ENCODE measurements at regions not wholly inside any gene's neighbourhood (a gene's known extent, or its start where the extent isn't known, plus 50 kb on each side); places are given as distances from the start of the nearest gene placed in this dataset.
"Not testable (repeated sequence)": the region's sequence is repeated elsewhere in the genome, so short reads cannot be mapped to it uniquely, and the experiment has no call there.

DNA sequence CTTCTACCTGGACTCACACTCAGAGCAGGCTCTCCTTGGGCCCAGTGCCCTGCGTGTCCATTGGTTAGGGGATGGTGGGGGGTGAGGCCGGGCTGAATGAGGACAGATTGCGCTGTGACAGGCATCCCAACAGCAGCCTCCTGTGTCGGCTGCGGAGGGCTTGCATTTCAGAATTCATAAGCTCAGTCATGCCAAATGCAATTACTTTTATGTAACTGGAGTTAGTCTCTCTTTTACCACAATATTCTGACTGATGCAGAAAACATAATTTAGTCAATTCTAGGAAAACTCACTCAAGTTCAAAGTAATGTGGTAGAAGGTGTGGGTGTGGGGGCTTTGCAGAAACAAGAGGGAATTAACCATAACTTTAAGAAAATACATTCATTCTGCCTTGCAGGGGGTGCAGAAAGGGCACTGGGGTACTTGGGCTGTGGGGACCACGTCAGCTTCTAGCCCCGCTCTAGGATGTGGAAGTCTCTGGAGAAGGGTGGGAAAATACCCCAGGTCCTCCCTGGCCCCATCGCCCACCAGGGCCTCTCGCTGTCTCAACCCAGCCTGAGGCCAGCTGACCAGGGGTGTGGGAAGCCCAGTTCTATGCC lies 257.7 kb downstream of the ADGRD1 start:
- DNase-seq (ENCODE audit: extremely low spot score, unreplicated experiment), result no peak
- Mint-ChIP-seq H3K9me3 (ENCODE audit: unreplicated experiment) (no peaks in the 10 kb centered on the region), H3K27ac (ENCODE audit: unreplicated experiment) (no peak overlapping the region), H3K4me1 (ENCODE audit: unreplicated experiment) (no peaks in the 10 kb centered on the region), H3K4me3 (ENCODE audit: unreplicated experiment) (no peak overlapping the region), H3K36me3 (ENCODE audit: unreplicated experiment) (no peaks in the 10 kb centered on the region), H3K27me3 (ENCODE audit: unreplicated experiment) (peaks cover 3% of the 10 kb centered on the region)
- no peak for TF ChIP-seq CTCF (IDR thresholded peaks at IDR 0.05)

- no peak overlapping the region for H3K27ac Mint-ChIP-seq (ENCODE audit: unreplicated experiment)
- H3K4me3 Mint-ChIP-seq (ENCODE audit: unreplicated experiment), result no peak overlapping the region
- H3K9me3 Mint-ChIP-seq (ENCODE audit: unreplicated experiment), result no peaks in the 10 kb centered on the region
- no peak for TF ChIP-seq CTCF (IDR thresholded peaks at IDR 0.05)
- no peaks in the 10 kb centered on the region for H3K36me3 Mint-ChIP-seq (ENCODE audit: unreplicated experiment)
- H3K4me1 Mint-ChIP-seq (ENCODE audit: unreplicated experiment), result no peaks in the 10 kb centered on the region
- DNase-seq (ENCODE audit: extremely low spot score, unreplicated experiment), result no peak
- H3K27me3 Mint-ChIP-seq (ENCODE audit: unreplicated experiment), result peaks cover 18% of the 10 kb centered on the region
Observed at GRCh38 chr12:131213896-131214442, 260.3 kb downstream of the ADGRD1 start.

- not testable (repeated sequence) for H3K27ac Mint-ChIP-seq (ENCODE audit: unreplicated experiment); H3K36me3 Mint-ChIP-seq (ENCODE audit: unreplicated experiment)
Observed at GRCh38 chr12:131214936-131215335, 261.2 kb downstream of the ADGRD1 start.

GRCh38 chr12:131216587-131216986 lies 262.9 kb downstream of the ADGRD1 start:
- not testable (repeated sequence) for H3K27ac Mint-ChIP-seq (ENCODE audit: unreplicated experiment); H3K4me1 Mint-ChIP-seq (ENCODE audit: unreplicated experiment); H3K4me3 Mint-ChIP-seq (ENCODE audit: unreplicated experiment); H3K36me3 Mint-ChIP-seq (ENCODE audit: unreplicated experiment); DNase-seq (ENCODE audit: extremely low spot score, unreplicated experiment); H3K9me3 Mint-ChIP-seq (ENCODE audit: unreplicated experiment)
- peaks cover 15% of the 10 kb centered on the region for H3K27me3 Mint-ChIP-seq (ENCODE audit: unreplicated experiment)

More at GRCh38 chr12:131214936-131215335, 261.2 kb downstream of the ADGRD1 start:
- H3K4me1 Mint-ChIP-seq (ENCODE audit: unreplicated experiment); H3K9me3 Mint-ChIP-seq (ENCODE audit: unreplicated experiment); DNase-seq (ENCODE audit: extremely low spot score, unreplicated experiment); H3K4me3 Mint-ChIP-seq (ENCODE audit: unreplicated experiment): not testable (repeated sequence)
- peaks cover 15% of the 10 kb centered on the region for H3K27me3 Mint-ChIP-seq (ENCODE audit: unreplicated experiment)

DNA sequence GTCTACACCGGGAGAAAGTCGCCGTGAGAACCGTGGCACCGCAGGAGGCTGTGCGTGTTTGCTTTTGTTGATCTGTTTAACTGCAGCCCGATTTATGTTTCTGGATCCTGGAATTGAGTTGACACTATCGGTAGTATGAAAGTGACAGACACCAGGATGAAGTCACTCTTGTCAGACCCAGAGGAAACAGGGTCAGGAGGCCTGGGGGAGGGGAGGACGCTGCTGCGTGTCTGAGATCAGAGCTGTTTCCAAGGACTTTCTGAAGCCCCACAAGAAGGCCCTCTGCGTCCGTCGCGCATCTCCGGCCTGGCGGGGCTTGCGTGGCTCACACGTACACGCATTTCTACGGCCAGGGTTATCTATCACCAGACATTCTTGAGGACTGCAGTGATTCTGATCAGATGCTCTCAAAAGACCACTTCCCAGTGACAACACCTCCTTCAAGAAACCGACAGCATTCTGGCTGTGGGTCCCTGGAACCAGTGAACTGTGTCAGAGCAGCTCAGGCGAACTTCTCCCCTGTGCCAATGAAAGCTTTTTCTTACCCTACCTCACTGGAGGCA lies 263.4 kb downstream of the ADGRD1 start:
- no peak for DNase-seq (ENCODE audit: extremely low spot score, unreplicated experiment)
- peaks cover under 1% of the 10 kb centered on the region for H3K4me1 Mint-ChIP-seq (ENCODE audit: unreplicated experiment)
- H3K4me3 Mint-ChIP-seq (ENCODE audit: unreplicated experiment), result no peak overlapping the region
- no peak for TF ChIP-seq CTCF (IDR thresholded peaks at IDR 0.05)
- no peak overlapping the region for H3K27ac Mint-ChIP-seq (ENCODE audit: unreplicated experiment)
- no peaks in the 10 kb centered on the region for H3K36me3 Mint-ChIP-seq (ENCODE audit: unreplicated experiment)
- H3K9me3 Mint-ChIP-seq (ENCODE audit: unreplicated experiment), result no peaks in the 10 kb centered on the region
- peaks cover 15% of the 10 kb centered on the region for H3K27me3 Mint-ChIP-seq (ENCODE audit: unreplicated experiment)
